NCI-H2029 treated with DMSO at 0.1 percent for 48 hours (cell line): ENCODE measurements at regions not wholly inside any gene's neighbourhood (a gene's known extent, or its start where the extent isn't known, plus 50 kb on each side); places are given as distances from the start of the nearest gene placed in this dataset.

Experiments
- DNase-seq: peaks from one replicate; lab custom pipeline; 2025; lab: John Stamatoyannopoulos, UW

DNA sequence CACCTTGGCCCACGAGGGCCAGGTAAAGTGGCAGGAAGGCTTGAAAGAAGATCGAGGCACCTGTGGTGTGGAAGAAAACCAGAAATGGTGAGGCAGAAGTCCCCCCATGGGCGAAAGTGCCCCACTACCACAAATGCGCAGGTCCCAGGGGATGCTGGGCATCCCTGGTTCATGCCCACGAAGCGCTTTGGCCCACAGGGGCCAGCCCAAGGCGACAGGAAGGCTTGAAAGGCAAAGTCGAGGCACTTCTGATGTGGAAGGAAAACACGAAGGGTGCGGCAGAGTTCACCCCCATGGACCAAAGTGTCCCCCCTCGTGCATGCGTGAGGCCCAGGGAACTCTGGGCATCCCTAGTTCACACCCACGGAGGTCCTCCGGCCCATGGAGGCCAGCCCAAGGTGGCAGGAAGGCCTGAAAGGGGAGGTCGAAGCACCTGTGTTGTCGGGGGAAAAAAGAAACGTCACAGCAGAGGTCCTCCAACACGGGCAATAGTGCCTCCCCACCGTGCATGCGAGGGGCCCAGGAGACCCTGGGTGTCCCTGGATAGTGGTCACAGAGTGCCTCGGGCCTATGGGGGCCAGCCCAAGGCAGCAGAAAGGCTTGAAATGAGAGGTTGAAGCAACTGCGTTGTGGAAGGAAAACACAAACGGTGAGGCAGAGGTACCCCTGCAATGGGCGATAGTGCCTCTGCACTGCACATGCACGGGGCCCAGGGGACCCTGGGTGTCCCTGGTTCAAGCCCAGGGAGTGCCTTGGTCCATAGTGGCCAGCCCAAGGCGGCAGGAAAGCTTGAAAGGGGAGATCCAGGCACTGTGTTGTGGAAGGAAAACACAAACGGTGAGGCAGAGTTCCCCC is 373.9 kb downstream of the ALG10 start:
- no peak for DNase-seq

DNA sequence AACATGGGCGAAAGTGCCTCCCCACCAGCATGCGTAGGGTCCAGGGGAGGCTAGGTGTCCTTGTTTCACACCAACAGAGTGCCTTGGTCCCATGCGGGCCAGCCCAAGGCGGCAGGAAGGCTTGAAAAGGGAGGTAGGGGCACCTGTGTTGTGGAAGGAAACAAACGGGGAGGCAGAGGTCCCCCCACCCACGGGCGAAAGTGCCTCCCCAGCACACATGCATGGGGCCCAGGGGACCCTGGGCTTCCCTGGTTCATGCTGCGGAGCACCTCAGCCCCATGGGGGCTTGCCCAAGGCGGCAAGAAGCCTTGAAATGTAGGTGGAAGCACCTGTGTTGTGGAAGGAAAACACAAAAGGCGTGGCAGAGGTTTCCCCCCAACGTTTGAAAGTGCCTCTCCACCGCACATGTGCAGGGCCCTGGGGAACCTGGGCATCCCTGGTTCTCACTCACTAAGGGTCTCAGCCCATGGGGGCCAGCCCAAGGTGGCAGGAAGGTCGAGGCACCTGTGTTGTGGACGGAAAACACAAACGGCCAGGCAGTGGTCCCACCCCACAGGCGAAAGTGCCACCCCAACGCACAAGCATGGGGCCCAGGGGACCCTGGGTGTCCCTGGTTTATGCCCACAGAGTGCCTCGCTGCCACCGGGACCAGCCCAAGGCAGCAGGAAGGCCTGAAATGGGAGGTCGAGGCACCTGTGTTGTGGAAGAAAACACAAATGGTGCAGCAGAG is 374.7 kb downstream of the ALG10 start:
- no peak for DNase-seq

DNA sequence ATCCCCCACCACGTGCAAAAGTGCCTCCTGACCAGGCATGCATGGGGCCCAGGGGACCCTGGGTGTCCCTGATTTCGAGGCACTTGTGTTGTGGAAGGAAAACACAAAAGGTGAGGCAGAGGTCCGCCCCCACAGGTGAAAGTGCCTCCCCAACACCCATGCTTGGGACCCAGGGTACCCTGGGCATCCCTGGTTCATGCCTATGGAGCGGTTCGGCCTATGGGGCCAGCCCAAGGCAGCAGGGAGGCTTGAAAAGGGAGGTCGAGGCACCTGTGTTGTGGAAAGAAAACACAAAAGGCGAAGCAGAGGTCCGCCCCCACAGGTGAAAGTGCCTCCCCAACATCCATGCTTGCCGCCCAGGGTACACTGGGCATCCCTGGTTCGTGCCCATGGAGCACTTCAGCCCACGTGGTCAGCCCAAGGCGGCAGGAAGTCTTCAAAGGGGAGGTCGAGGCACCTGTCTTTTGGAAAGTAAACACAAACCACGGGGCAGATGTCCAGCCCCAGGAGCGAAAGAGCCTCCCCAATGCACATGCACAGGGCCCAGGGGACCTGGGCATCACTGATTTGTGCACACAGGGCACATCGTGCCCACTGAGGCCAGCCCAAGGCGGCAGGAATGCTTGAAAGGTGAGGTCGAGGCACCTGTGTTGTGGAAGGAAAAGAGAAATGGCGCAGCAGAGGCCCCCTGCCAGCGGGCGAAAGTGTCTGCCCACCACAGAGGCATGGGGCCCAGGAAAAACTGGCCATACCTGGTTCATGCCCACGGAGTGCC is 375.5 kb downstream of the ALG10 start:
- no peak for DNase-seq

DNA sequence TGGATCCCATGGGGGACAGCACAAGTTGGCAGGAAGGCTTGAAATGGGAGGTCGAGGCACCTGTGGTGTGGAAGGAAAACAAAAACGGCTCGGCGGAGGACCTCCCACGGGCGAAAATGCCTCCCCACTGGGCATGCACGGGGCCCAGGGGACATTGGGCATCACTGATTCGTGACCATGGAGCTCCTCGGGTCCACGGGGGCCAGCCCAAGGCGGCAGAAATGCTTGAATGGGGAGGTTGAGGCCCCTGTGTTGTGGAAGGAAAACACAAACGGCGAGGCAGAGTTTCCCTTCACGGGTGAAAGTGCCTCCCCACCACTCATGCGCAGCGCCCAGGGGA is 376.0 kb downstream of the ALG10 start:
- DNase-seq: no peak

DNA sequence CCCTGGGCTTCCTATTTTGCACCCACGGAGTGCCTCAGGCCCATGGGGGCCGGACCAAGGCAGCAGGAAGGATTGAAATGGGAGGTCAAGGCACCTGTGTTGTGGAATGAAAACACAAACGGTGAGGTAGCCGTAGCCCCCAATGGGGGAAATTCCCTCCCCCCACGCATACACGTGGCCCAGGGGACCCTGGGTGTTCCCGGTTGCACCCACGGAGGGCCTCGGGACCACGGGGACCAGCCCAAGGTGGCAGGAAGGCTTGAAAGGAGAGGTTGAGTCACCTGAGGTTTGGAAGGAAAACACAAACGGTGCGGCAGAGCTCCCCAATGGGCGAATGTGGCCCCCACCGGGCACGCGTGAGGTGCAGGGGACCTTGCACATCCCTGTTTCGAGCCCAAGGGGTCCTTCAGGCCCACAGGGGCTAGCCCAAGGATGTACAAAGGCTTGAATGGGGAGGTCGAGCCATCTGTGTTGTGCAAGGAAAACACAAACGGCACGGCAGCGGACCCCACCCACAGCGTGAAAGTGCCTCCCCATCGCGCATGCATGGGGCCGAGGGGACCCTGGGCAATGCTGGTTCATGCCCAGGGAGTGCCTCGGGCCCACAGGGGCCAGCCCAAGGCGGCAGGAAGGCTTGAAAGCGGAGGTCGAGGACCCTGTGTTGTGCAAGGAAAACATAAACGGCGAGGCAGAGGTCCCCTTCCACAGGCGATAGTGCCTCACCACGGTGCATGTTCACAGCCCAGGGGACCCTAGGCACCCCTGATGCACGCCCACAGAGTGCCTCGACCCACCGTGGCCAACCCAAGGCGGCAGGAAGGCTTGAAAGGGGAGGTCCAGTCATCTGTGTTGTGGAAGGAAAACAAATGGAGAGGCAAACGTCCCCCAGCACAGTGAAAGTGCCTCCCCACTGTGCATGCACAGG is 376.7 kb downstream of the ALG10 start:
- no peak for DNase-seq

DNA sequence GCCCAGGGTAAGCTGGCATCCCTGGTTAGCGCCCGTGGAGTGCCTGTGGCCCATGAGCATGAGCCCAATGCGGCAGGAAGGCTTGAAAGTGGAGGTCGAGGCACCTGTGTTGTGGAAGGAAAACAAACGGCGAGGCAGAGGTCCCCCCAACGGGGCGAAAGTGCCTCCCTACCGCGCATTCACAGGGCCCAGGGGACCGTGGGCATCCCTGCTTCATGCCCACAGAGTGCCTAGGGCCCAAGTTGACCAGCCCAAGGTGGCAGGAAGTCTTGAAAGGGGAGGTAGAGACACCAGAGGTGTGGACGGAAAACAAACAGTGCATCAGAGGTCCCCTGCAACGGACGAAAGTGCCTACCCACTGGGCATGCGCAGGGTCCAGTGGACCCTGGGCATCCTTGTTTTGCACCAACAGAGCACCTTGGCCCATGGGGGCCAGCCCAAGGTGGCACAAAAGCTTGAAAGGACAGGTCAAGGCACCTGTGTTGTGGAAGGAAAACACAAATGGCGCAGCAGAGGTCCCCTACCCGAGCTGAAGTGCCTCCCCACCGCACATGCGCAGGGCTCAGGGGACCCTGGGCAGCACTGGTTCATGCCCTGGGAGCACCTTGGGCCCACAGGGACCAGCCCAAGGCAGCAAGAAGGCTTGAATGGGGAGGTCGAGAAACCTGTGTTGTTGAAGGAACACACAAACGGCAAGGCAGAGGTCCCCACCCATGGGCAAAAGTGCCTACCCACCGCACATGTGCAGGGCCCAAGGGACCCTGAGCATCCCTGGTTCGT is 377.5 kb downstream of the ALG10 start:
- no peak for DNase-seq

DNA sequence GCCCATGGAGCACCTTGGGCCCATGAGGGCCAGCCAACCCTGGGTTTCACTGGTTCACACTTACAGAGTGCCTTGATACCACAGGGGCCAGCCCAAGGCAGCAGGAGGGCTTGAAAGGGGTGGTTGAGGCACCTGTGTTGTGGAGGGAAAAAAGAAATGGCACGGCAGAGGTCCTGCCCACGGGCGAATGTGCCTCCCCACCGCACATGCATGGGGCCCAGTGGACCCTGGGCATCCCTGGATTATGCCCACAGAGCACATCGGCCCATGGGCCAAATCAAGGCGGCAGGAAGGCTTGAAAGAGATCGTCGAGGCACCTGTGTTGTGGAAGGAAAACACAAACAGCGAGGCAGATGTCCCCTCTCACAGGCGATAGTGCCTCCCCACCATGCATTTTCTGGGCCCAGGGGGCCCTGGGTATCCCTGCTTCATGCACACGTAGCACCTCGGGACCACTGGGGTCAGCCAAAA is 378.1 kb downstream of the ALG10 start:
- no peak for DNase-seq

DNA sequence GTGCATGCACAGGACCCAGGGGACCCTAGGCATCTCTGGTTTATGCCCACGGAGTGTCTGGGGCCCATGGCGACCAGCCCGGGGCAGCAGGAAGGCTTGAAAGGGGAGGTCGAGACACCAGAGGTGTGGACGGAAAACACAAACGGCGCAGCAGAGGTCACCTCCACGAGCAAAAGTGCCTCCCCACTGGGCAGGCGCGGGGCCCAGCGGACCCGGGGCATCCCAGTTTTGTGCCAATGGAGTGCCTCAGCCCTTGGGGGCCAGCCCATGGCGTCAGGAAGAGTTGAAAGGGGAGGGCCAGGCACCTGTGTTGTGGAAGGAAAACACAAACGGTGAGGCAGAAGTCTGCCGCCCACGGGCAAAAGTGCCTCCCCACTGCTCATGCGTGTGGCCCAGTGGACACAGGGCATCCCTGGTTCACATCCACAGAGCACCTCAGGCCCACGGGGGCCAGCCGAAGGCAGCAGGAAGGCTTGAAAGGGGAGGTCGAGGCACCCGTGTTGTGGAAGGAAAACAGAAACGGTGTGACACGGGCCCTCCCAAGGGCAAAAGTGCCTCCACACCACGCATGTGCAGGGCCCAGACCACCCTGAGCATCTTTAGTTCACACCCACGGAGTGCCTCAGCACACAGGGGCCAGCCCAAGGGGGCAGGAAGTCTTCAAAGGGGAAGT is 378.8 kb downstream of the ALG10 start:
- no peak for DNase-seq

DNA sequence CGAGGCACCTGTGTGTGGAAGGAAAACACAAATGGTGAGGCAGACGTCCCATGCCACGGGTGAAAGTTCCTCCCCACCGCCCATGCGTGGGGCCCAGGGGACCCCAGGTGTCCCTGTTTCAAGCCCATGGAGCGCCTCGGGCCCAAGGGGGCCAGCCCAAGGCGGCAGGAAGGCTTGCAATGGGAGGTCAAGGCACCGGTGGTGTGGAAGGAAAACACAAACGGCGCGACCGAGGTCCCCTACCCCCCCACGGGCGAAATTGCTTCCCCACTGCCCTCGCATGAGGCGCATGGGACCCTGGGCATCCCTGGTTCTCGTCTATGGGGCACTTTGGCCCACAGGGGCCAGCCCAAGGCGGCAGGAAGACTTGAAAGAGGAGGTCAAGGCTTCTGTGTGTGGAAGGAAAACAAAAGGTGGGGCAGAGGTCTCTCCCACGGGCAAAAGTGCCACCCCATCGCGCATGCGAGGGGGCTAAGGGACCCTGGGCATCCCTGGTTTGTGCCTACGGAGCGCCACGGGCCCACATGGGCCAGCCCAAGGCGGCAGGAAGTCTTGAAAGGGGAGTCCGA is 379.4 kb downstream of the ALG10 start:
- DNase-seq: no peak

DNA sequence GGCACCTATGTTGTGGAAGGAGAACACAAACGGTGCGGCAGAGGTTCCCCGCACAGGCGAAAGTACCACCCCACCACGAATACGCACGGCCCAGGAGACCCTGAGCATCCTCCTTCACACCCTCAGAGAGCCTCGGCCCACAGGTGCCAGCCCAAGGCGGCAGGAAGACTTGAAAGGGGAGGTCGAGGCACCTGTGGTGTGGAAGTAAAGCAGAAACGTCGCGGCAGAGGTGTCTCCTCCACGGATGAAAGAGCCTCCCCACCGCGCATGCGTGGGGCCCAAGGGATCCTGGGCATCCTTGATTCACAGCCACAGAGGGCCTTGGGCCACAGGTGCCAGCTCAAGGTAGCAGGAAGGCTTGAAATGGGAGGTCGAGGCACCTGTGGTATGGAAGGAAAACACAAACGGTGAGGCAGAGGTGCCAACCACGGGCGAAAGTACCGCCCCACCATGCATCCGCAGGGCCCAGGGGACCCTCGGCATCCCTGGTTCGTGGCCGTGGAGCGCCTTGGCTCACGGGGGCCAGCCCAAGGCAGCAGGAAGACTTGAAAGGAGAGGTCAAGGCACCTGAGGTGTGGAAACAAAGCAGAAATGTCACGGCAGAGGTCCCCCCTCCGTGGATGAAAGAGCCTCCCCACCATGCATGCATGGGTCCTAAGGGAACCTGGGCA is 380.1 kb downstream of the ALG10 start:
- no peak for DNase-seq

DNA sequence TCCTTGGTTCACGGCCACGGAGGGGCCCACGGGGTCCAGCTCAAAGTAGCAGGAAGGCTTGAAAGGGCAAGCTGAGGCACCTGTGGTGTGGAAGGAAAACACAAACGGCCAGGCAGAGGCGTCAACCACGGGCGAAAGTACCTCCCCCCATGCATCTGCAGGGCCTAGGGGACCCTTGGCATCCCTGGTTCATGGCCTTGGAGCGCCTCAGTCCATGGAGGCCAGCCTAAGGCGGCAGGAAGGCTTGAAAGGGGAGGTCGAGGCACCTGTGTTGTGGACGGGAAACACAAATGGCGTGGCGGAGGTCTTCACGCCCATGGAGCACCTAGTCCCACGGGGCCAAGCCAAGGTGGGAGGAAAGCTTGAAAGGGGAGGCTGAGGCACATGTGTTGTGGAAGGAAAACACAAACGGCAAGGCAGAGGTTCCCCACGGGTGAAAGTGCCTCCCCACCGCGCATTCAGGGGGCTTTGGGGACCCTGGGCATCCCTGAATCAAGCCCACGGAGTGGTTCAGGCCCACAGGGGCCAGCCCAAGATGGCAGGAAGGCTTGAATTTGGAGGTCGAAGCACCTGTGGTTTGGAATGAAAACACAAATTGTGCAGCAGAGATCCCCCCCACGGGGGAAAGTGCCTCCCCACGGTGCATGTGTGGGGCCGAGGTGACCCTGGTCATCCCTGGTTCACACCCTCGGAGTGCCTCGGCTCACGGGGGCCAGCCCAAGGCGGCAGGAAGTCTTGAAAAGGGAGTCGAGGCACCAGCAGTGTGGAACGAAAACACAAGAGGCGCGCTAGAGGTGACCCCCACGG is 380.8 kb downstream of the ALG10 start:
- DNase-seq: no peak

DNA sequence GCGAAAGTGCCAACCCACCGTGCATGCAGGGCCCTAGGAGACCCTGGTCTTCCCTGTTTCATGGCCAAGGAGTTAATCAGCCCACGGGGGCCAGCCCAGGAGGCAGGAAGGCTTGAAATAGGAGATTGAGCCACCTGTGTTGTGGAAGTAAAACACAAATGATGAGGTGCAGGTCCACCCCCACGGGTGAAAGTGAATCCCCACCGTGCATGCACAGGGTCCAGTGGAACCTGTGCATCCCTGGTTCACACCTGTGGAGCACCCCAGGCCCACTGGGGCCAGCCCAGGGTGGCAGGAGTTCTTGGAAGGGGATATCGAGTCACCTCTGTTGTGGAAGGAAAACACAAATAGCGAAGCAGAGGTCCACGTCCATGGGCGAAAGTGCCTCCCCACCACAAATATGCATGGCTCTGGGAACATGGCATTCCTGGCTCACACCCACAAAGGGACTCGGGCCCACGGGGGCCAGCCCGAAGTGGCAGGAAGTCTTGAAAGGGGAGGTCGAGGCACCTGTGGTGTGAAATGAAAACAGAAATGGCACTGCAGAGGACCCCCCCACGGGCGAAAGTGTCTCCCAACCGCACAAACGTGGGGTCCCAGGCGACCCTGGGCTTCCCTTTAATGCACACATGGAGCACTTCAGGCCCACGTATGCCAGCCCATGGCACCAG is 381.5 kb downstream of the ALG10 start:
- DNase-seq: no peak

DNA sequence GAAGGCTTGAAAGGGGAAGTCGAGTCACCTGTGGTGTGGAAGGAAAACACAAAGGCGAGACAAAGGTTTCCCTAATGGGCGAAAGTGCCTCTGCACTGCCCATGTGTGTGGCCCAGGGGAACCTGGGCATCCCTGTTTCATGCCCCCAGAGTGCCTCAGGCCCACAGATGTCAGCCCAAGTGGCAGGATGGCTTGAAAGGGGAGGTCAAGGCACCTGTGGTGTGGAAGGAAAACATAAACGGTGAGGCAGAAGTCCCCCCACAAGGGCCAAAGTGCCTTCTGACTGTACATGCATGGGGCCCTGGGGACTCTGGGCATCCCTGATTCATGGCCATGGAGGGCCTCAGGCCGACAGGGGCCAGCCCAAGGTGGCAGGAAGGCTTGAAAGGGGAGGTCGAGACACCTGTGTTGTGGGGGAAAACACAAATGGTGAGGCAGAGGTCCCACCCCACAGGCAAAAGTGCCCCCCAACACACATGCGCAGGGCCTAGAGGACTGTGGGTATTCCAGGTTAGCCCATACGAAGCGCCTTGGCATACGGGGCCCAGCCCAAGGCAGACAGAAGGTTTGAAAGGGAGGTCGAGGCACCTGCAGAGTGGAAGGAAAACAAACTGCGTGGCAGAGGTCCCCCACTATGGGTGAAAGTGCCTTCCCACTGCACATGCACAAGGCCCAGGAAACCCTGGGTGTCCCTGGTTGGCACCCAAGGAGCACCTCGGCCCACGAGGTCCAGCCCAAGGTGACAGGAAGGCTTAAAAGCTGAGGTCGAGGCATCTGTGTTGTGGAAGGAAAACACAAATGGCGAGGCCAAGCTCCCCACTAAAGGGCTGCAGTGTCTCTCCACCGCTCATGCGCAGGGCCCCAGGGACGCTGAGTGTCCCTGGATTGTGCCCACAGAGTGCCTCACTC is 382.3 kb downstream of the ALG10 start:
- no peak for DNase-seq

DNA sequence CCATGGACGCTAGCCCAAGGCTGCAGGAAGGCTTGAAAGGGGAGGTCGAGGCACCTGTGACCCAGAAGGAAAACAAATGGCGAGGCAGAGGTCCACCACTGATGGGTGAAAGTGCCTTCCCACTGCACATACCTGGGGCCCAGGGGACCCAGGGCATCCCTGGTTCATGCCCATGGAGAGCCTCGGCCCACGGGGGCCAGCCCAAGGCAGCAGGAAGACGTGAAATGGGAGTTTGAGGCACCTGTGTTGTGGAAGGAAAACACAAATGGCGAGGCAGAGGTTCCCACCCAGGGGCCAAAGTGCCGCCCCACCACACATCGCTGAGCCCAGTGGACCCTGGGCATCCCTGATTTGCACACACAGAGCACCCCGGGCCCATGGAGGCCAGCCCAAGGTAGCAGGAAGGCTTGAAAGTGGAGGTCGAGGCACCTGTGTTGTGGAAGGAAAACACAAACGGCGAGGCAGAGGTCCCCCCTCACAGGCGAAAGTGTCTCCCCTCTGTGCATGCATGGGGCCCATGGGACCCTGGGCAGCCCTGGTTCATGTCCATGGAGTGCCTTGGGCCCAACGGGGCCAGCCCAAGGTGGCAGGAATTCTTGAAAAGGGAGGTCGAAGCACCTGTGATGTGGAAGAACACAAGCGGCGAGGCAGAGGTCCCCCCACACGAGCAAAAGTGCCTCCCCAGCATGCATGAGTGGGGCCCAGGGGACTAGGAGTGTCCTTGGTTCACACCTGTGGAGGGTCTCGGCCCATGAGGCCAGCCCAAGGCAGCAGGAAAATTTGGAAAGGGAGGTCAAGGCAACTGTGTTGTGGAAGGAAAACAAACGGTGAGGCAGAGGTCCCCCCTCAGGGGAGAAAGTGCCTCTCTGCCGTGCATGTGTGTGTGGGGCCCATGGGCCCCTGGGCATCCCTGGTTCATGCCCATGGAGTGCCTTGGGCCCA is 383.3 kb downstream of the ALG10 start:
- DNase-seq: no peak

DNA sequence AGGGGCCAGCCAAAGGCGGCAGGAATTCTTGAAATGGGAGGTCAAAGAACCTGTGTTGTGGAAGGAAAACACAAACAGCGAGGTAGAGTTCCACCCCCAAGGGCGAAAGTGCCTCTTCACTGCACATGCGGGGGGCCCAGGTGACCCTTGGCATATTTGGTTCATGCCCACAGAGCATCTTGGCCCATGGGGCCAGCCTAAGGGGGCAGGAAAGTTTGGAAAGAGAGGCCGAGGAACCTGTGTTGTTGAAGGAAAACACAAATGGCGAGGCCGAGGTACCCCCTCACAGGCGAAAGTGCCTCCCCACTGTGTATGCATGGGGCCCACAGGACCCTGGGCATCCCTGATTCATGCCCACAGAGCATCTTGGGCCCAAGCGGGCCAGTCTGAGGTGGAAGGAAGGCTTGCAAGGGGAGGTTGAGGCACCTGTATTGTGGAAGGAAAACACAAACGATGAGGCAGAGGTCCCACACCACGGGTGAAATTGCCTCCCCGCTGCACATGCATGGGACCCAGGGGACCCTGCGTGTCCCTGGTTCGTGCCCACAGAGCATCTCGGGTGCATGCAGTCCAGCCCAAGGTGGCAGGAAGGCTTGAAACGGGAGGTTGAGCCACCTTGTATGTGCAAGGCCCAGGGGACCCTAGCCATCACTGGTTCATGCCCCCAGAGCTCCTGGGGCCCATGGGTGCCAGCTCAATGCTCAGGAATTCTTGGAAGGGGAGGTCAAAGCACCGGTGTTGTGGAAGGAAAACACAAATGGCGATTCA is 384.1 kb downstream of the ALG10 start:
- no peak for DNase-seq
